ENCODE measurements at regions not wholly inside any gene's neighbourhood (a gene's known extent, or its start where the extent isn't known, plus 50 kb on each side); places are given as distances from the start of the nearest gene placed in this dataset.

GRCh38 chr10:3472287-3473051 lies 299.9 kb upstream of the PITRM1 start:
- TF ChIP-seq, protein P1, sequence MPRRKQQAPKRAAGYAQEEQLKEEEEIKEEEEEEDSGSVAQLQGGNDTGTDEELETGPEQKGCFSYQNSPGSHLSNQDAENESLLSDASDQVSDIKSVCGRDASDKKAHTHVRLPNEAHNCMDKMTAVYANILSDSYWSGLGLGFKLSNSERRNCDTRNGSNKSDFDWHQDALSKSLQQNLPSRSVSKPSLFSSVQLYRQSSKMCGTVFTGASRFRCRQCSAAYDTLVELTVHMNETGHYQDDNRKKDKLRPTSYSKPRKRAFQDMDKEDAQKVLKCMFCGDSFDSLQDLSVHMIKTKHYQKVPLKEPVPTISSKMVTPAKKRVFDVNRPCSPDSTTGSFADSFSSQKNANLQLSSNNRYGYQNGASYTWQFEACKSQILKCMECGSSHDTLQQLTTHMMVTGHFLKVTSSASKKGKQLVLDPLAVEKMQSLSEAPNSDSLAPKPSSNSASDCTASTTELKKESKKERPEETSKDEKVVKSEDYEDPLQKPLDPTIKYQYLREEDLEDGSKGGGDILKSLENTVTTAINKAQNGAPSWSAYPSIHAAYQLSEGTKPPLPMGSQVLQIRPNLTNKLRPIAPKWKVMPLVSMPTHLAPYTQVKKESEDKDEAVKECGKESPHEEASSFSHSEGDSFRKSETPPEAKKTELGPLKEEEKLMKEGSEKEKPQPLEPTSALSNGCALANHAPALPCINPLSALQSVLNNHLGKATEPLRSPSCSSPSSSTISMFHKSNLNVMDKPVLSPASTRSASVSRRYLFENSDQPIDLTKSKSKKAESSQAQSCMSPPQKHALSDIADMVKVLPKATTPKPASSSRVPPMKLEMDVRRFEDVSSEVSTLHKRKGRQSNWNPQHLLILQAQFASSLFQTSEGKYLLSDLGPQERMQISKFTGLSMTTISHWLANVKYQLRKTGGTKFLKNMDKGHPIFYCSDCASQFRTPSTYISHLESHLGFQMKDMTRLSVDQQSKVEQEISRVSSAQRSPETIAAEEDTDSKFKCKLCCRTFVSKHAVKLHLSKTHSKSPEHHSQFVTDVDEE (CRISPR knock-in tag; IDR thresholded peaks at IDR 0.05): no peak
- TF ChIP-seq, protein P2, sequence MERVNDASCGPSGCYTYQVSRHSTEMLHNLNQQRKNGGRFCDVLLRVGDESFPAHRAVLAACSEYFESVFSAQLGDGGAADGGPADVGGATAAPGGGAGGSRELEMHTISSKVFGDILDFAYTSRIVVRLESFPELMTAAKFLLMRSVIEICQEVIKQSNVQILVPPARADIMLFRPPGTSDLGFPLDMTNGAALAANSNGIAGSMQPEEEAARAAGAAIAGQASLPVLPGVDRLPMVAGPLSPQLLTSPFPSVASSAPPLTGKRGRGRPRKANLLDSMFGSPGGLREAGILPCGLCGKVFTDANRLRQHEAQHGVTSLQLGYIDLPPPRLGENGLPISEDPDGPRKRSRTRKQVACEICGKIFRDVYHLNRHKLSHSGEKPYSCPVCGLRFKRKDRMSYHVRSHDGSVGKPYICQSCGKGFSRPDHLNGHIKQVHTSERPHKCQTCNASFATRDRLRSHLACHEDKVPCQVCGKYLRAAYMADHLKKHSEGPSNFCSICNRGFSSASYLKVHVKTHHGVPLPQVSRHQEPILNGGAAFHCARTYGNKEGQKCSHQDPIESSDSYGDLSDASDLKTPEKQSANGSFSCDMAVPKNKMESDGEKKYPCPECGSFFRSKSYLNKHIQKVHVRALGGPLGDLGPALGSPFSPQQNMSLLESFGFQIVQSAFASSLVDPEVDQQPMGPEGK (CRISPR knock-in tag; IDR thresholded peaks at IDR 0.05; ENCODE audit: borderline replicate concordance): no peak
- TF ChIP-seq OSR1 (CRISPR knock-in tag; IDR thresholded peaks at IDR 0.05) (no peak), RARB (CRISPR knock-in tag; IDR thresholded peaks at IDR 0.05) (no peak), CSRNP3 (CRISPR knock-in tag; IDR thresholded peaks at IDR 0.05) (no peak), ARNTL (CRISPR knock-in tag; IDR thresholded peaks at IDR 0.05; ENCODE audit: borderline replicate concordance, low read depth) (no peak), SNAI2 (CRISPR knock-in tag; IDR thresholded peaks at IDR 0.05) (no peak)
